ENCODE measurements at regions not wholly inside any gene's neighbourhood (a gene's known extent, or its start where the extent isn't known, plus 50 kb on each side); places are given as distances from the start of the nearest gene placed in this dataset.

GRCh38 chr3:107882881-107883280 is 207.9 kb downstream of the CD47 start:
- TF ChIP-seq EZH2phosphoT487 (IDR thresholded peaks at IDR 0.05; ENCODE audit: insufficient read depth, low read depth): no peak
- TF ChIP-seq EZH2 (IDR thresholded peaks at IDR 0.05; ENCODE audit: insufficient read depth, poor library complexity, severe bottlenecking): no peak
